Mesenchymal stem cell (in vitro differentiated cells and primary cell): ENCODE measurements at regions not wholly inside any gene's neighbourhood (a gene's known extent, or its start where the extent isn't known, plus 50 kb on each side); places are given as distances from the start of the nearest gene placed in this dataset.
A peak's percentile ranks its signal among the peaks of the same experiment; 100 is the strongest.

Experiments used
- DNase-seq: peaks from one replicate; pipeline ENCODE4 v3.0.0-alpha.2; 2013
- H2AFZ ChIP-seq: one replicate; pipeline ENCODE4 v1.6.1; 2013; ENCODE audit warnings: low read depth, mild to moderate bottlenecking, control low read depth, inconsistent platforms, low read length, moderate library complexity
- H2AK5ac ChIP-seq: 2 replicates; pipeline ENCODE4 v1.6.1; 2013; ENCODE audit warnings: low read length, moderate library complexity, mild to moderate bottlenecking, inconsistent platforms; ENCODE audit not compliant: severe bottlenecking
- H2BK120ac ChIP-seq: one replicate; pipeline ENCODE4 v1.6.1; 2013; ENCODE audit warnings: low read depth, mild to moderate bottlenecking, inconsistent platforms, low read length, moderate library complexity
- H2BK12ac ChIP-seq, 2 experiments: one replicate each; pipeline ENCODE4 v1.6.1; 2013; ENCODE audit warnings: inconsistent platforms in 2 of 2, low read length in 2 of 2, mild to moderate bottlenecking in 2 of 2, moderate library complexity in 2 of 2, control low read depth in 1 of 2
- H2BK15ac ChIP-seq: one replicate; pipeline ENCODE4 v1.6.1; 2013; ENCODE audit warnings: mild to moderate bottlenecking, low read depth, inconsistent platforms; ENCODE audit not compliant: poor library complexity, severe bottlenecking
- H2BK5ac ChIP-seq: 2 replicates; pipeline ENCODE4 v1.6.1; 2013; ENCODE audit warnings: low read depth, mild to moderate bottlenecking, low read length, control low read depth, inconsistent platforms; ENCODE audit not compliant: poor library complexity, severe bottlenecking
- H3K14ac ChIP-seq, 2 experiments: one replicate each; pipeline ENCODE4 v1.6.1; 2013; ENCODE audit warnings: inconsistent platforms in 2 of 2, low read length in 2 of 2, control low read depth in 1 of 2, mild to moderate bottlenecking in 1 of 2, moderate library complexity in 1 of 2
- H3K18ac ChIP-seq, 2 experiments: one replicate each; pipeline ENCODE4 v1.6.1; 2013; ENCODE audit warnings: inconsistent platforms in 2 of 2, low read length in 2 of 2, control low read depth in 1 of 2, low read depth in 1 of 2, mild to moderate bottlenecking in 1 of 2
- H3K23ac ChIP-seq, 2 experiments: one replicate each; pipeline ENCODE4 v1.6.1; 2013; ENCODE audit warnings: inconsistent platforms in 2 of 2, low read length in 2 of 2, mild to moderate bottlenecking in 2 of 2, moderate library complexity in 2 of 2, control low read depth in 1 of 2
- H3K27ac ChIP-seq: 2 replicates; pipeline ENCODE4 v1.5.1; 2013; ENCODE audit warnings: mild to moderate bottlenecking, moderate library complexity, low read length, control low read depth, inconsistent platforms; ENCODE audit not compliant: poor library complexity, severe bottlenecking
- H3K27me3 ChIP-seq, 2 experiments: 2 replicates each; pipeline versions ENCODE4 v1.6.1 to v1.7.0; 2013; ENCODE audit warnings: low read length in 2 of 2, mild to moderate bottlenecking in 2 of 2, moderate library complexity in 2 of 2, control low read depth in 1 of 2, inconsistent platforms in 1 of 2; ENCODE audit not compliant: control insufficient read depth in 1 of 2, insufficient read depth in 1 of 2
- H3K36me3 ChIP-seq, 2 experiments: 2 replicates each; pipeline versions ENCODE4 v1.6.1 to v1.7.0; 2013; ENCODE audit warnings: low read length in 2 of 2, control low read depth in 1 of 2, inconsistent platforms in 1 of 2, low read depth in 1 of 2, mild to moderate bottlenecking in 1 of 2; ENCODE audit not compliant: insufficient read depth in 2 of 2, control insufficient read depth in 1 of 2
- H3K4ac ChIP-seq, 2 experiments: one replicate each; pipeline ENCODE4 v1.6.1; 2013; ENCODE audit warnings: inconsistent platforms in 2 of 2, low read length in 2 of 2, mild to moderate bottlenecking in 2 of 2, moderate library complexity in 2 of 2, control low read depth in 1 of 2, low read depth in 1 of 2
- H3K4me1 ChIP-seq: 2 replicates; pipeline ENCODE4 v1.6.1; 2013; ENCODE audit warnings: low read depth, low read length, control low read depth; ENCODE audit not compliant: control insufficient read depth, insufficient read depth
- H3K4me2 ChIP-seq: 2 replicates; pipeline ENCODE4 v1.6.1; 2013; ENCODE audit warnings: low read length, mild to moderate bottlenecking, inconsistent platforms; ENCODE audit not compliant: poor library complexity, severe bottlenecking
- H3K4me3 ChIP-seq, 2 experiments: 2 replicates each; pipeline versions ENCODE4 v1.5.1 to v1.7.0; 2013; ENCODE audit warnings: low read length in 2 of 2, mild to moderate bottlenecking in 2 of 2, control low read depth in 1 of 2, low read depth in 1 of 2; ENCODE audit not compliant: insufficient read depth in 1 of 2
- H3K79me1 ChIP-seq: replicated peaks from 2 replicates; pipeline ENCODE4 v1.6.1; 2013; ENCODE audit warnings: mild to moderate bottlenecking, control low read depth, low read length, inconsistent platforms; ENCODE audit not compliant: poor library complexity, severe bottlenecking
- H3K9ac ChIP-seq: 2 replicates; pipeline ENCODE4 v1.7.0; 2013; ENCODE audit warnings: mild to moderate bottlenecking, low read length, moderate library complexity
- H3K9me3 ChIP-seq: 2 replicates; pipeline ENCODE4 v1.7.0; 2013; ENCODE audit warnings: mild to moderate bottlenecking, low read length; ENCODE audit not compliant: control insufficient read depth
- H4K8ac ChIP-seq: one replicate; pipeline ENCODE4 v1.6.1; 2013; ENCODE audit warnings: inconsistent platforms, mild to moderate bottlenecking, low read length, moderate library complexity
- H4K91ac ChIP-seq: one replicate; pipeline ENCODE4 v1.6.1; 2013; ENCODE audit warnings: mild to moderate bottlenecking, low read length, inconsistent platforms
- WGBS: methylation state at CpG from one replicate; pipeline ENCODE4 v1.1.7; 2013; ENCODE audit warnings: mixed read lengths; 5-methylcytosine and 5-hydroxymethylcytosine counted together

GRCh38 chr5:57858905-57859304 is 376.3 kb upstream of the ACTBL2 start:
- no peak overlapping the region for H3K18ac ChIP-seq
- no peaks in the 10 kb centered on the region for H3K79me1 ChIP-seq
- peak; percentile 49 for DNase-seq
- H3K9ac ChIP-seq: no peak overlapping the region
- H4K8ac ChIP-seq: no peak overlapping the region
- no peaks in the 10 kb centered on the region for H3K36me3 ChIP-seq
- H4K91ac ChIP-seq: no peak overlapping the region
- H3K27me3 ChIP-seq: no peaks in the 10 kb centered on the region
- no peak overlapping the region for H2BK5ac ChIP-seq
- H2BK120ac ChIP-seq: no peak overlapping the region
- no peak overlapping the region for H2BK15ac ChIP-seq
- no peak overlapping the region for H2AFZ ChIP-seq
- no peak overlapping the region for H2AK5ac ChIP-seq
- no peak overlapping the region for H3K4me3 ChIP-seq
- H3K23ac ChIP-seq: no peak overlapping the region
- H3K4me2 ChIP-seq: no peak overlapping the region
- H2BK12ac ChIP-seq: no peak overlapping the region
- H3K4ac ChIP-seq: no peak overlapping the region
- no peak overlapping the region for H3K14ac ChIP-seq
- no peaks in the 10 kb centered on the region for H3K9me3 ChIP-seq
- no peaks in the 10 kb centered on the region for H3K4me1 ChIP-seq
- H3K27ac ChIP-seq: no peak overlapping the region

DNA sequence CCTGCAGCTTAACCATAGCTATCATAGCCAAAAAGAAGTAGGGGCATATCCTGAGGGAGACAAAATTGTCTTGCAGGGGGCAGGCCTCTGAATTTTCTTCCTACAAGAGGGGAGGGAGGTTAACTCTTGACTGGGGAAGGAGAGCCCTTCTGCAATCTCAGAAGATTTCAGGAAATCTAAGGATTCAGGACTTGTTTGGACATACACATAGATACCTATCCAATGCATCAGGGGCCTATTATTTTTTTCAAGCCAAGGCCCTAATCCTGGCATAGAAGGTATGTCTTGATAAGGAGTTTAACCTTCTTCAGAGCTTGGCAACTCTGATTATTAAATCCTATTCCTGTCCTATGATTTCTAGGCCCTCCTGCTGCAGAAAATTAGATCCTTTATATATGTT is 375.1 kb upstream of the ACTBL2 start:
- H2BK5ac ChIP-seq: no peak overlapping the region
- no peak overlapping the region for H3K4ac ChIP-seq
- no peak overlapping the region for H2BK120ac ChIP-seq
- no peak overlapping the region for H2AK5ac ChIP-seq
- H3K4me2 ChIP-seq: no peak overlapping the region
- H3K27ac ChIP-seq: no peak overlapping the region
- no peak overlapping the region for H3K18ac ChIP-seq
- H3K4me1 ChIP-seq: no peaks in the 10 kb centered on the region
- H3K9me3 ChIP-seq: no peaks in the 10 kb centered on the region
- no peaks in the 10 kb centered on the region for H3K27me3 ChIP-seq
- H4K91ac ChIP-seq: no peak overlapping the region
- H2AFZ ChIP-seq: no peak overlapping the region
- no peak for DNase-seq
- H3K4me3 ChIP-seq: no peak overlapping the region
- no peak overlapping the region for H4K8ac ChIP-seq
- H2BK15ac ChIP-seq: no peak overlapping the region
- H3K9ac ChIP-seq: no peak overlapping the region
- H3K14ac ChIP-seq: no peak overlapping the region
- H3K23ac ChIP-seq: no peak overlapping the region
- H3K36me3 ChIP-seq: no peaks in the 10 kb centered on the region
- H2BK12ac ChIP-seq: no peak overlapping the region
- H3K79me1 ChIP-seq: no peaks in the 10 kb centered on the region

DNA sequence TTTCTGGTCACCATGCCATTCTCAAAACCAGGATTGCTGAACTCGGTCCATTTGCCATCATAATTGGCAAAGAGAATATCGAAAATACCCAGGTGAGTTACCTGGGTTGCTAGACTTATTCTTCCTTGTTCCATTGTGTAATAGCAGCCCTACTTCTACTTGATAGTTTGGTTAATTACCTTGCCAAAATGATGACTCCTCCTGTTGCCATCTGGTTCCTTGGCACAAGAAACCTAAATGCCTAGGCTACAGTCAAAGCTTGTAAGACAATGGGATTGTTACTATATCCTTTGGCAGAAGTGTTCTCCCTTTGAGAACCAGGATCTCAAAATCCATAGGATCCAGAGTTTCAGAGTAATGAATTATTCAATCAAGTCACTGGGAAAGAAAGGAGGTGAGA is 373.2 kb upstream of the ACTBL2 start:
- Histone ChIP-seq H3K4ac (no peak overlapping the region), H2BK12ac (no peak overlapping the region), H3K4me3 (no peak overlapping the region), H3K9me3 (no peaks in the 10 kb centered on the region), H3K23ac (no peak overlapping the region), H3K4me2 (no peak overlapping the region), H2BK5ac (no peak overlapping the region), H3K79me1 (no peaks in the 10 kb centered on the region), H3K18ac (no peak overlapping the region), H4K91ac (no peak overlapping the region), H3K4me1 (no peaks in the 10 kb centered on the region), H3K9ac (no peak overlapping the region), H3K14ac (no peak overlapping the region), H2AK5ac (no peak overlapping the region), H2BK15ac (no peak overlapping the region), H2AFZ (no peak overlapping the region), H2BK120ac (no peak overlapping the region), H3K27ac (no peak overlapping the region), H3K27me3 (no peaks in the 10 kb centered on the region), H3K36me3 (no peaks in the 10 kb centered on the region), H4K8ac (no peak overlapping the region)
- 81% methylated on average over 2 of the region's 2 CpGs for WGBS
- DNase-seq: no peak

DNA sequence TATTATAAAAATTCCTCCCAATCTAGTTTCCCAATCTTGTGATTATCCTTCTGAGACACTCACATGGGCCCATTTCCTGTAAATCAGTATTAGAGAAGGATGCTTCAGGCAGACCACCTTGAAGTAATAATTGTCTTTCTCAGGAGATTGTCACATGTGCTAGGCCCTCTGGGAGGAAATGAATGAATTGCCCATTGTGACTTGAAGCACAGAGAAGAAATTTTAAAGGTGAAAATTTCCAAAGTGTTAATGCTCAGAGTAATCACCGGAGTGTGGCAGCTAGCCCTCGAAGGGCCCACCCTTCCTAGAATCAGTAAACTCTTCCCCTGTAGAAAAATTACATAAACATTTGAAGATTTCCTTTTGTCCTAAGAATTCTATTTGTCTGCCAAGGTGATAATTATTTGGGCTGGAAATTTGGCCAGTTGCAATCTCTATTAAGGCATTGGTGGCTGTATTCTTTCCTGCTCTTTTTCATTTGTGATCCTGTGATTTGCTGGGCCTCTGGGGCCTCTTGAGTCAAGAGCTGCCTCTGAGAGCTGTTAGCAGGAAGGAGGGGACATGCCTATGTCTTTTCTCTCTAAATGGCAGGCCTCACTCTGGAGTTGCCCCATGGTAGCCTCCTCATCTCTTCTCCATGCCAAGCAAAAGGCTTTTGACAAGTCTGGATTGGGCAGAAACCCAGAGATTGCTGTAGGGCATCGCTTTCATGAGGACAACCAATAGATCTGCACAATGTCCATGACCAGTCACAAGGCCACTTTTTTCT is 371.5 kb upstream of the ACTBL2 start:
- H3K9ac ChIP-seq: no peak overlapping the region
- no peaks in the 10 kb centered on the region for H3K9me3 ChIP-seq
- WGBS: 100% methylated on average over 3 of the region's 3 CpGs

More for the DNA sequence above, 371.5 kb upstream of the ACTBL2 start:
- Histone ChIP-seq H3K23ac (no peak overlapping the region), H3K27me3 (no peaks in the 10 kb centered on the region), H3K36me3 (no peaks in the 10 kb centered on the region), H2AK5ac (no peak overlapping the region), H3K14ac (no peak overlapping the region), H2BK120ac (no peak overlapping the region), H3K79me1 (no peaks in the 10 kb centered on the region), H4K8ac (no peak overlapping the region), H2BK5ac (no peak overlapping the region), H3K4me1 (no peaks in the 10 kb centered on the region), H2BK15ac (no peak overlapping the region), H4K91ac (no peak overlapping the region), H2BK12ac (peak overlapping the region in 1 of 2 experiments; percentile 34), H3K27ac (no peak overlapping the region), H3K4me2 (no peak overlapping the region), H3K4ac (no peak overlapping the region), H3K4me3 (no peak overlapping the region), H2AFZ (no peak overlapping the region), H3K18ac (no peak overlapping the region)
- no peak for DNase-seq
